ENCODE measurements at regions not wholly inside any gene's neighbourhood (a gene's known extent, or its start where the extent isn't known, plus 50 kb on each side); places are given as distances from the start of the nearest gene placed in this dataset.

DNA sequence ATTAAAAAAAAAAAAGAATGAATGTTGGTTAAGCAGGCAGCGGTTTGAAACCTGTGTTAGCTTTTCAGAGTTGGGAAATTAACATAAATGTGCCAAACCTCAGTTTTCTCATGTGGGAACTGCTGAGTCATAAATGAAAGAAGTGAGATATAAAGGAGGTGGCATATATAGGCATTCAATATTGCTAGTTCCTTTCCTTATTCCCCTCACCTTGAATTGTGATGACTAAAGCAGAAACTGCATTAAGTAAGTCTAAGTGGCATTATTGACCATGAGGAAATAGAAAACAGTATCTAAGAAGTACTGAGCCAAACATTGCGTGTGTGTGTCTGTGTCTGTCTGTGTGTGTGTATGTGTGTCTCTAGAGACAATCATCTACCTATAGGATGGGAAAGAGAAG, 691.2 kb downstream of the TLR4 start:
- TF ChIP-seq, protein P1, sequence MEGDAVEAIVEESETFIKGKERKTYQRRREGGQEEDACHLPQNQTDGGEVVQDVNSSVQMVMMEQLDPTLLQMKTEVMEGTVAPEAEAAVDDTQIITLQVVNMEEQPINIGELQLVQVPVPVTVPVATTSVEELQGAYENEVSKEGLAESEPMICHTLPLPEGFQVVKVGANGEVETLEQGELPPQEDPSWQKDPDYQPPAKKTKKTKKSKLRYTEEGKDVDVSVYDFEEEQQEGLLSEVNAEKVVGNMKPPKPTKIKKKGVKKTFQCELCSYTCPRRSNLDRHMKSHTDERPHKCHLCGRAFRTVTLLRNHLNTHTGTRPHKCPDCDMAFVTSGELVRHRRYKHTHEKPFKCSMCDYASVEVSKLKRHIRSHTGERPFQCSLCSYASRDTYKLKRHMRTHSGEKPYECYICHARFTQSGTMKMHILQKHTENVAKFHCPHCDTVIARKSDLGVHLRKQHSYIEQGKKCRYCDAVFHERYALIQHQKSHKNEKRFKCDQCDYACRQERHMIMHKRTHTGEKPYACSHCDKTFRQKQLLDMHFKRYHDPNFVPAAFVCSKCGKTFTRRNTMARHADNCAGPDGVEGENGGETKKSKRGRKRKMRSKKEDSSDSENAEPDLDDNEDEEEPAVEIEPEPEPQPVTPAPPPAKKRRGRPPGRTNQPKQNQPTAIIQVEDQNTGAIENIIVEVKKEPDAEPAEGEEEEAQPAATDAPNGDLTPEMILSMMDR (IDR thresholded peaks at IDR 0.05), result no peak
- TF ChIP-seq EZH2phosphoT487 (IDR thresholded peaks at IDR 0.05) (no peak), EZH2 (IDR thresholded peaks at IDR 0.05) (no peak)
